ENCODE measurements at regions not wholly inside any gene's neighbourhood (a gene's known extent, or its start where the extent isn't known, plus 50 kb on each side); places are given as distances from the start of the nearest gene placed in this dataset.

- ATAC-seq (ENCODE audit: low read depth) (no peak), DNase-seq (no peak)
- no peak overlapping the region for H2BK20ac ChIP-seq (ENCODE audit: low read depth, low read length)
- in situ Hi-C loops (cut with MboI; ENCODE audit: low sequenced_read_pairs) (no loop called here), dilution Hi-C loops (cut with HindIII; ENCODE audit: low sequenced_read_pairs, unreplicated experiment) (no loop called here), intact Hi-C loops (cut with micrococcal nuclease) (no loop called here)
- no peak overlapping the region for H3K56ac ChIP-seq (ENCODE audit: extremely low read depth, insufficient read depth, low read length)
- no peaks in the 10 kb centered on the region for H3K79me1 ChIP-seq (ENCODE audit: low read depth in 1 of 2, low read length in 2 of 2)
- POLR2A ChIA-PET (ENCODE audit: unreplicated experiment): no interaction called here
- 0 out of 2 replicates have a peak overlapping the region, but pooled peaks have one; percentile 32 for H3K14ac ChIP-seq (replicated peaks; ENCODE audit: low read depth, low read length)
- no TSS peak for BruUV-seq (replicated peaks)
- TF ChIP-seq BHLHE40 (IDR thresholded peaks at IDR 0.05; ENCODE audit: low read depth, low read length) (no peak), RCOR1 (IDR thresholded peaks at IDR 0.05; ENCODE audit: insufficient replicate concordance, low read length) (no peak)
- no peaks in the 10 kb centered on the region for H4K20me1 ChIP-seq (ENCODE audit: insufficient read depth, low read length)
- no peak overlapping the region for H4K5ac ChIP-seq (ENCODE audit: low read depth, low read length)
- H3K4me2 ChIP-seq (ENCODE audit: low read depth, low read length): no peak overlapping the region
- H3K36me3 ChIP-seq (ENCODE audit: control insufficient read depth, insufficient read depth, low read length): no peaks in the 10 kb centered on the region
- H3K18ac ChIP-seq (ENCODE audit: low read depth, low read length): no peak overlapping the region
- H4K8ac ChIP-seq (ENCODE audit: low read depth in 2 of 2, low read length in 2 of 2): no peak overlapping the region
- H2AFZ ChIP-seq (replicated peaks; ENCODE audit: low read length, poor library complexity): no peak overlapping the region
- H3K9ac ChIP-seq (ENCODE audit: low read depth, low read length): no peak overlapping the region
- H3K4me3 ChIP-seq (ENCODE audit: insufficient read depth, low read depth, low read length): no peak overlapping the region
- H4K91ac ChIP-seq (ENCODE audit: insufficient read depth, low read depth, low read length): no peak overlapping the region
- peaks cover 7% of the 10 kb centered on the region; the same call in 1 of the 2 replicates for H3K9me1 ChIP-seq (ENCODE audit: insufficient read depth, low read length)
- CTCF ChIA-PET: interaction anchor here (0.6 kb wide), 1 partner anchor 189 kb away, joined by 3 read pairs; no protein-coding TSS in a partner anchor
- H3K4me1 ChIP-seq (ENCODE audit: control insufficient read depth, insufficient read depth, low read length): peaks cover 9% of the 10 kb centered on the region
- no peaks in the 10 kb centered on the region for H3K27me3 ChIP-seq (ENCODE audit: control insufficient read depth, insufficient read depth, low read length)
- peak overlapping the region; percentile 23; the same call in 1 of the 2 replicates for H3K4ac ChIP-seq (ENCODE audit: low read depth, low read length)
- no peak overlapping the region for H2BK120ac ChIP-seq (ENCODE audit: low read depth, low read length)
- H3K23ac ChIP-seq (ENCODE audit: low read depth, low read length): no peak overlapping the region
- peak overlapping the region; percentile 15; the same call in 1 of the 3 replicates for H2BK15ac ChIP-seq (ENCODE audit: low read depth, low read length)
- H2AK9ac ChIP-seq (replicated peaks; ENCODE audit: low read depth, low read length, poor library complexity): no peak overlapping the region
- H2AK5ac ChIP-seq (ENCODE audit: low read depth, low read length): peak overlapping the region; percentile 40; the same call in 1 of the 2 replicates
- no CpG with 5 or more reads among the region's 4 CpGs for WGBS, 2 experiments (ENCODE audit: extremely low coverage in 2 of 2, insufficient read length in 1 of 2)
- H3K9me3 ChIP-seq (ENCODE audit: control insufficient read depth, insufficient read depth, low read length): no peaks in the 10 kb centered on the region
- H2BK5ac ChIP-seq (ENCODE audit: low read depth, low read length, poor library complexity, severe bottlenecking): no peak overlapping the region
- no peak overlapping the region for H3K27ac ChIP-seq (ENCODE audit: insufficient read depth, low read length)
These were observed 259.7 kb upstream of the PITRM1 start for GRCh38 chr10:3432081-3432825.
